ENCODE measurements at regions not wholly inside any gene's neighbourhood (a gene's known extent, or its start where the extent isn't known, plus 50 kb on each side); places are given as distances from the start of the nearest gene placed in this dataset.
"Not testable (repeated sequence)": the region's sequence is repeated elsewhere in the genome, so short reads cannot be mapped to it uniquely, and the experiment has no call there.

DNA sequence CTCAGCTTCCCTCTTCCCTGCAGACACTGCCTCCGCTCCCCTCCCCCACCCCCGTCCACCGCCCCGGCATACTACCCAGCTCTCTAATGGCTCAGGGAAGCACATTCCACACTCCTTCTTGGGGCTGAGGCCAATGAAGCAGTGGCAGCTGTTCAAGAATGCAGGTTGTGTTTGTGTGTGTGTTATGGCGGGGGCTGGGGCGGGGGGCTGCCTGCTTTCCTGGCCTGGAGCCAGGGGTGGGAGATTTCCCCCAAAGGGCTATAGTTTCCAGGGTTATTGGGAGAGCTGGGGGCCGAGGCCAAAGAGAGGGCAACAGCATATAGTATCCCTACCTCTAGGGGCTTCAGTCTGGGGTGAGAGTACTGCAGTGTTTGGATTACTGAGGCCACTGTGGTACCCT is 149.4 kb downstream of the EFNB1 start:
- Histone ChIP-seq H3K4me1 (ENCODE audit: control insufficient read depth in 3 of 3, insufficient read depth in 2 of 3, low read depth in 1 of 3, low read length in 2 of 3) (peaks cover 0 to 4% (median 3%) of the 10 kb centered on the region in 3 donors), H3K9me3 (ENCODE audit: control insufficient read depth in 2 of 2, insufficient read depth in 1 of 2, low read depth in 1 of 2, low read length in 1 of 2) (no peaks in the 10 kb centered on the region), H3K4me3 (ENCODE audit: low read depth in 1 of 3, low read length in 3 of 3) (no peak overlapping the region), H3K27ac (ENCODE audit: low read depth in 1 of 3, low read length in 2 of 3) (no peak overlapping the region), H3K27me3 (ENCODE audit: control insufficient read depth in 3 of 3, insufficient read depth in 3 of 3, low read length in 3 of 3) (no peaks in the 10 kb centered on the region), H3K36me3 (ENCODE audit: control insufficient read depth in 3 of 3, insufficient read depth in 2 of 3, low read depth in 1 of 3, low read length in 3 of 3) (no peaks in the 10 kb centered on the region)
- no peak for FAIRE-seq
- 27 to 40% (median 28%) methylated on average over 7 of the region's 7 CpGs for WGBS, 3 donors
- no peak for DNase-seq

DNA sequence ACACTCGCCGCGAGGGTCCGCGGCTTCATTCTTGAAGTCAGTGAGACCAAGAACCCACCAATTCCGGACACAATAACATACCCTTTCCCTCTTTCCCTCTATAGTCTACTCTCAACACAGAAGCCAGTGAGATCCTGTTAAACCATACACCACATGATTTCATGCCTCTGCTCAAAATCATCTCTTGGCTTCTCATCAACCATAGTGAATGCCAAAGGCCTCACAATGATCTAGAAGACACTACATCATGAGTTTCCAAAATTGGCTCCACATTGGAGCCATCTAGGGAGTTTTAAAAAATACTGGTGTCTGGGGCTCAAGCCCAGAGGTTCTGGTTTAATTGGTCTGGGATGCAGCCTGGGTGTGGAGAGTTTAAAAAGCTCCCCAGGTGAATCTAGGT is 124.5 kb downstream of the EFNB1 start:
- DNase-seq (no peak), FAIRE-seq (no peak)
- 90 to 96% (median 92%) methylated on average over 3 to 6 of the region's 6 CpGs for WGBS, 3 donors
- H3K4me1 ChIP-seq (ENCODE audit: control insufficient read depth in 3 of 3, insufficient read depth in 2 of 3, low read depth in 1 of 3, low read length in 2 of 3) = no peaks in the 10 kb centered on the region
- H3K9me3 ChIP-seq (ENCODE audit: control insufficient read depth in 2 of 2, insufficient read depth in 1 of 2, low read depth in 1 of 2, low read length in 1 of 2) = peaks cover 0 to 6% of the 10 kb centered on the region in 2 donors
- H3K27ac ChIP-seq (ENCODE audit: low read depth in 1 of 3, low read length in 2 of 3) = no peak overlapping the region
- H3K4me3 ChIP-seq (ENCODE audit: low read depth in 1 of 3, low read length in 3 of 3) = no peak overlapping the region
- H3K27me3 ChIP-seq (ENCODE audit: control insufficient read depth in 3 of 3, insufficient read depth in 3 of 3, low read length in 3 of 3) = no peaks in the 10 kb centered on the region
- no peaks in the 10 kb centered on the region for H3K36me3 ChIP-seq (ENCODE audit: control insufficient read depth in 3 of 3, insufficient read depth in 2 of 3, low read depth in 1 of 3, low read length in 3 of 3)

DNA sequence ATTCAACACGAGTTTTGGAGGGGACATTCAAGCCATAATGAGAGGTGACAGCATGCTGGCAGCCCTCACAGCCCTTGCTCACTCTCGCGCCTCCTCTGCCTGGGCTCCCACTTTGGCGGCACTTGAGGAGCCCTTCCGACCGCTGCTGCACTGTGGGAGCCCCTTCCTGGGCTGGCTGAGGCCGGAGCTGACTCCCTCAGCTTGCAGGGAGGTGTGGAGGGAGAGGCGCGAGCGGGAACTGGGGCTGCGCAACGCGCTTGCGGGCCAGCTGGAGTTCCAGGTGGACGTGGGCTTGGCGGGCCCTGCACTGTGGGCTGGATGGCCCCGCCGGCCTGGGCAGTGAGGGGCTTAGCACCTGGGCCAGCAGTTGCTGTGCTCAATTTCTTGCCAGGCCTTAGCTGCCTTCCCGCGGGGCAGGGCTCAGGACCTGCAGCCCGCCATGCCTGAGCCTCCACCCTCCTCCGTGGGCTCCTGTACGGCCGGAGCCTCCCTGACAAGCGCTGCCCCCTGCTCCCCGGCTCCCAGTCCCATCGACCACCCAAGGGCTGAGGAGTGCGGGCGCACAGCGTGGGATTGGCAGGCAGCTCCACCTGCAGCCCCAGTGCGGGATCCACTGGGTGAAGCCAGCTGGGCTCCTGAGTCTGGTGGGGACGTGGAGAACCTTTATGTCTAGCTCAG is 123.3 kb downstream of the EFNB1 start:
- H3K27ac ChIP-seq (ENCODE audit: low read depth in 1 of 3, low read length in 2 of 3); H3K36me3 ChIP-seq (ENCODE audit: control insufficient read depth in 3 of 3, insufficient read depth in 2 of 3, low read depth in 1 of 3, low read length in 3 of 3); H3K4me3 ChIP-seq (ENCODE audit: low read depth in 1 of 3, low read length in 3 of 3); H3K9me3 ChIP-seq (ENCODE audit: control insufficient read depth in 2 of 2, insufficient read depth in 1 of 2, low read depth in 1 of 2, low read length in 1 of 2); H3K4me1 ChIP-seq (ENCODE audit: control insufficient read depth in 3 of 3, insufficient read depth in 2 of 3, low read depth in 1 of 3, low read length in 2 of 3); DNase-seq; H3K27me3 ChIP-seq (ENCODE audit: control insufficient read depth in 3 of 3, insufficient read depth in 3 of 3, low read length in 3 of 3); FAIRE-seq: not testable (repeated sequence)
- 84 to 91% (median 89%) methylated on average over 20 to 32 of the region's 32 CpGs for WGBS, 3 donors

DNA sequence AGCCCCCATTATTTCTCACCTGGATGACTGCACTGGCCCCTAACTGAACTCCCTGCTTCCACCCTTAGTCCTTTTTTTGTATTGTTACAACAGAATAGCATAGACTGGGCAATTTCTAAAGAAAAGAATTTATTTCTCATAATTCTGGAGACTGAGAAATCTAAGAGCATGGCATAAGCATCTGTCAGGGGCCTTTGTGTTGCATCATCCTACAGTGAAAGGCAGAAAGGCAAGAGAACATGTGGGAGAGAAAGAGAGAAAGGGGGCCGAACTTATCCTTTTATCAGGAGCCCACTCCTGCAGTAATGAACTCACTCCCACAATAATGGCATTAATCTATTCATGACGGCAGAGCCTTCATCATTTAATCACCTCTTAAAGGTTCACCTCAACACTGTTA is 122.1 kb downstream of the EFNB1 start:
- DNase-seq = no peak
- Histone ChIP-seq H3K4me3 (ENCODE audit: low read depth in 1 of 3, low read length in 3 of 3) (no peak overlapping the region), H3K4me1 (ENCODE audit: control insufficient read depth in 3 of 3, insufficient read depth in 2 of 3, low read depth in 1 of 3, low read length in 2 of 3) (no peaks in the 10 kb centered on the region), H3K27ac (ENCODE audit: low read depth in 1 of 3, low read length in 2 of 3) (no peak overlapping the region), H3K27me3 (ENCODE audit: control insufficient read depth in 3 of 3, insufficient read depth in 3 of 3, low read length in 3 of 3) (no peaks in the 10 kb centered on the region), H3K9me3 (ENCODE audit: control insufficient read depth in 2 of 2, insufficient read depth in 1 of 2, low read depth in 1 of 2, low read length in 1 of 2) (peaks cover 0 to 6% of the 10 kb centered on the region in 2 donors), H3K36me3 (ENCODE audit: control insufficient read depth in 3 of 3, insufficient read depth in 2 of 3, low read depth in 1 of 3, low read length in 3 of 3) (no peaks in the 10 kb centered on the region)
- 43 to 59% (median 48%) methylated on average over 2 of the region's 2 CpGs for WGBS, 3 donors
- no peak for FAIRE-seq

DNA sequence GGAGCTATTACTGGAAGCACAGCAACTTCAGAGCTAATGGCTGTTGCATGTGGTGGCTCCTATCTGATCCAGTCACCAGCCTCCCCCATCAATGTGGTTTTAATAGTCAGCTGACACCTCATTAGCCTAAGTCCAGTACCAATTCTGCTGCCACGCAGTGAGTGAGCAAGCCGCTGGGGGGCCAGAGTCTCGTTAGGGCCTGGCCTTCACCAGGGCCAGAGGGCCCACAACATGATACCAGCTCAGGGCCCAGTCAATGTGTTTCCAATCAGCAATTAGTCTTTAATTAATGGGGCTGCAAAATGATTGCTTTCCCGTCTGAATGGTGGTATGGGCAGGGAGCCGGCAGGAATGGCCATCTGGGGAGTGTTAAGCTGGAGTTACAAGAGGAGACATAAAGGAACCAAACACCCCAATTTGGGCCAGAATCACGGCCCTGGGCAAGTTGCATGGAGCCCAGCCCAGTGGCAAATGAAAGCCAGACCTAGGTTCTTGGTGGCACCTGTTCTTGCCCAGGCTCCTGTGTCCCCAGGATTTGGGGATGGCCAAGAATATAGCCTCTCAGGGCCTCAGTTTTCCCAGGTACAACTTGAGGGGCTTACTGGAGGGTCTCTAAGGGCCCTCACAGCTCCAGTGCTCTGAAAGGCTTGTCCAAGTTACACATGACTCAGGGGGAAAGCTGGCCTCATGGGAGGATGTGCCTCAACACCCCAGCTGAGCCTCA is 119.2 kb downstream of the EFNB1 start:
- Histone ChIP-seq H3K4me3 (ENCODE audit: low read depth in 1 of 3, low read length in 3 of 3) (no peak overlapping the region), H3K9me3 (ENCODE audit: control insufficient read depth in 2 of 2, insufficient read depth in 1 of 2, low read depth in 1 of 2, low read length in 1 of 2) (no peaks in the 10 kb centered on the region), H3K27me3 (ENCODE audit: control insufficient read depth in 3 of 3, insufficient read depth in 3 of 3, low read length in 3 of 3) (no peaks in the 10 kb centered on the region), H3K4me1 (ENCODE audit: control insufficient read depth in 3 of 3, insufficient read depth in 2 of 3, low read depth in 1 of 3, low read length in 2 of 3) (no peaks in the 10 kb centered on the region), H3K27ac (ENCODE audit: low read depth in 1 of 3, low read length in 2 of 3) (no peak overlapping the region), H3K36me3 (ENCODE audit: control insufficient read depth in 3 of 3, insufficient read depth in 2 of 3, low read depth in 1 of 3, low read length in 3 of 3) (no peaks in the 10 kb centered on the region)
- DNase-seq = no peak
- 71 to 93% (median 89%) methylated on average over 6 of the region's 6 CpGs for WGBS, 3 donors
- no peak for FAIRE-seq

DNA sequence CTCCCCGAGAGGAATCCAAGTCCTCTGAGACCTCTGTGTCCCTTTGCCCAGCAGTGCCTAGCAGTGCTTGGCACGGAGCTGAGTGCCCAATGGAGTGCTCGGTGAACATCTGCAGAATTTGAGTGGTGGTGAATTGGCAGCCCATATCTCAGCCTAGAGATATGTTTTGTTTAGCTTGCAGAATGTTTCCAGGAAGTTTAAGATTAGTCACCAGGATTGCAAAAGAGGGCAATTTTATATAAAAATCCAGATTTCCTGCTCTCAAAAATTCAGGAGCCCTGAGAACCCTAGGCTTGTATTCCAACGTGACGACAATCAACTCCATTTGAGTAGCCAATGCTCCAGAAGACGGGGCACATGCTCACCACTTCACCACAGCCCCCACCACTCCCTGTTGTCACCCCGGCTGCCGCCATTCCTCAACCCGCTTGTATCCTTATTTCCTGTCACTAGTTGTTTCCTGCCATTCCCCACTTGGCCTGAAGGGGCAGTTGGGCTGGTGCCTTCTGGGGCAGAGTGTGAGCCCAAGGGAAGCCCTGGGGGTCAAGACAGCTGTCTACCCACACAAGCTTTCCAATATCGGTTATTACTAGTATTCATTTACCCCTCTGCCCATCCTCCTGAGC is 116.9 kb downstream of the EFNB1 start:
- H3K27me3 ChIP-seq (ENCODE audit: control insufficient read depth in 3 of 3, insufficient read depth in 3 of 3, low read length in 3 of 3) = no peaks in the 10 kb centered on the region
- no peak overlapping the region for H3K4me3 ChIP-seq (ENCODE audit: low read depth in 1 of 3, low read length in 3 of 3)
- H3K9me3 ChIP-seq (ENCODE audit: control insufficient read depth in 2 of 2, insufficient read depth in 1 of 2, low read depth in 1 of 2, low read length in 1 of 2) = no peaks in the 10 kb centered on the region
- FAIRE-seq (no peak), DNase-seq (no peak)
- 75 to 86% (median 75%) methylated on average over 10 of the region's 10 CpGs for WGBS, 3 donors
- no peak overlapping the region for H3K27ac ChIP-seq (ENCODE audit: low read depth in 1 of 3, low read length in 2 of 3)
- no peaks in the 10 kb centered on the region for H3K36me3 ChIP-seq (ENCODE audit: control insufficient read depth in 3 of 3, insufficient read depth in 2 of 3, low read depth in 1 of 3, low read length in 3 of 3)
- no peaks in the 10 kb centered on the region for H3K4me1 ChIP-seq (ENCODE audit: control insufficient read depth in 3 of 3, insufficient read depth in 2 of 3, low read depth in 1 of 3, low read length in 2 of 3)

DNA sequence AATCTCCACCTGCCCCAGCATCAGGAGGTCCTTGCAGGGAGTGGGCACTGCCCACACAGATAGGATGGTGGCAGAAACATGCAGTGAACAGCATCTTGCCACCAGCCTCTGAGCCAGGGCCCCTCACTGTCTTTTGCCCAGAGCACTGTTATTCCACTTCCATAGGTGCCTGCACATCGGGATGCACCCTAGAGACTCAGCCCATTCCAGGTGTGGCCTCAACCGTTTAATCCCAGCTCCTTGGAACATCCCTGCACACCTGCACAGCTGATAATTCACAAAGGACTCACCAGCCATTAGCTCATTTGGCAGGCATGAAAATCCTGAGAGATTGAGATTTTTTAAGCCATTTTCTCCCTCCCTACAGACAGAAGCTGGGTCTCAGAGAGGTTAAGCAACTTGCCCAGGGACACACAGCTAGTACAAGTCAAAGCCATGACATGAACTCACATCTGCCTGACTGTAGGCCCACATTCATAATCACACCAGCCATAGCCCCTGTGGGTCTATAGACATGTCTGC is 116.3 kb downstream of the EFNB1 start:
- no peak for FAIRE-seq
- WGBS, 3 donors = 54 to 74% (median 56%) methylated on average over 2 of the region's 2 CpGs

DNA sequence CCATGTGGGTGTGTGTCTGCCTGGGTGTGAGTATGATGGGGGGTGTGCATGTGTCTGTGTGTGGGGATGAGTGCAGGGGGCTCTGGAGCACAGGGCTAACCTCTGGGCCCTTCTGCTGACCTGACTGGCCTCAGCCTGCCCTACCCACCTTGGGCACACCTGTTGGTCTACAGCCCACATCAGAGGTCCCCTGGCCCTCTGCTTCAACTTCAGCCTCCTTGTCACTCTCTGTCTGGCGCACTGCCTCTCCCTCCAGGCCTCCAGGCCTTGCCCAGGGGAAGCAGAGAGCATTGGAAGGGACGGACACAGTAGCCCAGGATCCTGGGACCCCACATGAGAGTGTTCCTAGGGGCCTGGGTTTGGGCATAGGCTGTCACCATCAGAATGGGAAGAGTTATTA is 115.4 kb downstream of the EFNB1 start:
- FAIRE-seq (no peak), DNase-seq (no peak)
- Histone ChIP-seq H3K36me3 (ENCODE audit: control insufficient read depth in 3 of 3, insufficient read depth in 2 of 3, low read depth in 1 of 3, low read length in 3 of 3) (no peaks in the 10 kb centered on the region), H3K27me3 (ENCODE audit: control insufficient read depth in 3 of 3, insufficient read depth in 3 of 3, low read length in 3 of 3) (no peaks in the 10 kb centered on the region), H3K9me3 (ENCODE audit: control insufficient read depth in 2 of 2, insufficient read depth in 1 of 2, low read depth in 1 of 2, low read length in 1 of 2) (no peaks in the 10 kb centered on the region), H3K27ac (ENCODE audit: low read depth in 1 of 3, low read length in 2 of 3) (no peak overlapping the region), H3K4me1 (ENCODE audit: control insufficient read depth in 3 of 3, insufficient read depth in 2 of 3, low read depth in 1 of 3, low read length in 2 of 3) (no peaks in the 10 kb centered on the region), H3K4me3 (ENCODE audit: low read depth in 1 of 3, low read length in 3 of 3) (no peak overlapping the region)
- 68 to 93% (median 89%) methylated on average over 2 of the region's 2 CpGs for WGBS, 3 donors

More for the DNA sequence above, 116.3 kb downstream of the EFNB1 start:
- Histone ChIP-seq H3K27me3 (ENCODE audit: control insufficient read depth in 3 of 3, insufficient read depth in 3 of 3, low read length in 3 of 3) (no peaks in the 10 kb centered on the region), H3K4me3 (ENCODE audit: low read depth in 1 of 3, low read length in 3 of 3) (no peak overlapping the region), H3K9me3 (ENCODE audit: control insufficient read depth in 2 of 2, insufficient read depth in 1 of 2, low read depth in 1 of 2, low read length in 1 of 2) (no peaks in the 10 kb centered on the region), H3K27ac (ENCODE audit: low read depth in 1 of 3, low read length in 2 of 3) (no peak overlapping the region), H3K36me3 (ENCODE audit: control insufficient read depth in 3 of 3, insufficient read depth in 2 of 3, low read depth in 1 of 3, low read length in 3 of 3) (no peaks in the 10 kb centered on the region), H3K4me1 (ENCODE audit: control insufficient read depth in 3 of 3, insufficient read depth in 2 of 3, low read depth in 1 of 3, low read length in 2 of 3) (no peaks in the 10 kb centered on the region)
- no peak for DNase-seq
